HG03521 (cell line): ENCODE measurements at regions not wholly inside any gene's neighbourhood (a gene's known extent, or its start where the extent isn't known, plus 50 kb on each side); places are given as distances from the start of the nearest gene placed in this dataset.

Experiments
- ATAC-seq: cut with Tn5 transposase; IDR thresholded peaks from one replicate; pipeline ENCODE4 v1.9.1; 2021; ENCODE audit warnings: mild to moderate bottlenecking, moderate library complexity; ENCODE audit not compliant: unreplicated experiment

- no peak for ATAC-seq
Measured at GRCh38 chr4:19455196-19455595, 796.5 kb upstream of the SLIT2 start.

GRCh38 chr4:19438233-19438632 lies 813.5 kb upstream of the SLIT2 start:
- ATAC-seq = no peak

GRCh38 chr4:19437008-19437407 lies 814.7 kb upstream of the SLIT2 start:
- no peak for ATAC-seq

GRCh38 chr4:19429684-19430083 lies 822.0 kb upstream of the SLIT2 start:
- no peak for ATAC-seq

DNA sequence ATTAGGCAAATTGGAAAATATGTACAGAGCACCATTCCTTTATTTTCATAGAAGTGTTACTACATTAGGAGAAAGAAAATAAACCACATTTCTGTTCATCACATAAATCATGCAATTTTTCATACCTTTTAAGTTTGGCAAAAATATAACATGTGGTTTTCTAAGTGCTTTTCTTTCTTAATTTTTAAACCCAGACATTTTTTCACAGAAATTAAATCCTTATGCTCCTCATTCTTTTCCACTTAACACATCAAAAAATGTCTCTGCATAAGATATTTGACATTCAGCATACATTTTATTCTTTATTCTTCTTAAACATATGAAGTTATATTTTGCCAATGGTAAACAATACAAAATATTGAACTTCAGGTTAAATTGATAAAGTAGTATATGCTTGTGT lies 826.6 kb upstream of the SLIT2 start:
- ATAC-seq = no peak

DNA sequence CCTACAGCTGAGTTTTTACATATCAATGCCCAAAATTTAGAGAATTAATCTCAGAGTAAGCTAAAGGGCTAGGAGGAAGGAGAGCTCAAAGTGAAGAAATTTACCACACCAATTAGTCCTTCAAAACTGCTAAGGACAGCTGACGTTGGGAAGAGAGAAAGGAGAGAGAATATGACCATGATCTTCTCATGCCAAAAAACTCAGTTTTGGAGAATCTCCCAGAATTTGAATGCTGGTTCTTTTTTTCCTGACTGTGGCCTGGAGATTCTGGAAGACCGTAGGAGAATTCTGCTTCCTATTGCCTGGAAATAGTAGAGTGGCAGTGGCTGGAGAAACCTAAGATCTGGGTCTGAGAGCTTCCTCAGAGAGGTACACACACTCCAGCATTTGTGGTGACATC lies 834.4 kb upstream of the SLIT2 start:
- ATAC-seq = no peak

- no peak for ATAC-seq
Measured at GRCh38 chr4:19416146-19416545, 835.6 kb upstream of the SLIT2 start.

GRCh38 chr4:19408490-19408889 lies 843.2 kb upstream of the SLIT2 start:
- ATAC-seq = no peak

DNA sequence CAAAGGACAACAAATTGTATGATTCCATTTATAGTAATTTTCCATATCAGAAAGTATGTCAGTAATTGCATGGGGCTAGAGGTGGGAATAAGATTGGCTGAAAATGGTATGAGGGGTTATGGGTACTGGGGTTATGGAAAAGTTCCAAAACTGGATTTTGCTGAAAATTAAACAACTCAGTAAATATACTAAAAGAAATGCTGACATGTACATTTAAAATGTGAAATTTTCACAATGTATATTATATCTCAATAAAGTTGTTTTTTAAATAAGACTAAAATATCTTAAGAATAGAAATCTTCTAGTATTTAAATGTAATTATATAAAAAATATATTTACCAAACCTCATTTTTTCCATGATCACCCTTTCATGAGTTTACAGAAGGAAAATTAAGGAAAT lies 844.9 kb upstream of the SLIT2 start:
- no peak for ATAC-seq

DNA sequence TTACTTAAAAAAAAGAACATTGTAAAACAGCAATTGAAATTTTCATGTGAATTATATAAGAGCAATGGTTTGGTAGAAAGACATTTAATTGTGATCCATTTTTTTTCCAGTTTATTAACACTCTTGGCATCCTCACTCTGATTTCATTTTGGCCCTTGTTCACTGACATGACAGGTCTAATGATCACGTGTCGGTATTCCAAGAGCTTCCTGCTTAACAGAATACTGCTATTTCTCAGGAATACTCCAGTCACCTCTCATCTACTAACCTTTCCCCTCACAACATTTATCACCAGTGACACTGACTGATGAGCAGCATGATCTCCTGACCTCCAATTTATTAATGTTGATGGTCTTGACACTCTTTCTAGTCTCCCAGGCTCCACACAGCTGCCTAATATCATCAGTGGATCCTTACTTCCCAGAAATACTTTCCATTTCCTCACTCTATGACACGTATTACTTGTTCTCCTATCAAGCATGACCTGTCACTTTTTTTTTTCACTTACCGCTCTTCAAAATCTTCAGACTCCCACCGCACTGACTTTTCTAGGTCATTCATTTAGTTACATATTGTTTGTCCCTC lies 847.8 kb upstream of the SLIT2 start:
- ATAC-seq = no peak

DNA sequence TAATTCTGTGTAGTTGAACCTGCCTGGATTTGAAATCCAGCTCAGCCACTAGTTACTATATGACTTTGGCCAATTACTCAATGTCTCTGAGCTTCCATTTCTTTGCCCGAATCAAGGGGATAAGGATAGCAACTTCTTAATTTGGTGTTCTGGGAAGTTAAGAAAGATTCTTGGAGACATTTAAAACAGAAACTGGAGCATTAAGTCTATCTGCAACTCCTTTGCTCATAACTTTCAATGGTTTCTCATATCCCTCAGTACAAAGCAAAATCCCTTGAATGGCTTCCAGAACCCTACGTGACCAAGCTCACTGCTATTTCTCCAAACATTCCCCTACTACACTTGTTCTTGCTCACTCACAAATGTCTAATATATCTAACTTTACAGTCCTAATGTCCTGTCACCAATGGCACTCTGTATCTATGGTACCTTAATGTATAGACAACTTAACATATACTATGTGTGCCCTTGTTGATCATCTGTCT lies 849.1 kb upstream of the SLIT2 start:
- no peak for ATAC-seq

DNA sequence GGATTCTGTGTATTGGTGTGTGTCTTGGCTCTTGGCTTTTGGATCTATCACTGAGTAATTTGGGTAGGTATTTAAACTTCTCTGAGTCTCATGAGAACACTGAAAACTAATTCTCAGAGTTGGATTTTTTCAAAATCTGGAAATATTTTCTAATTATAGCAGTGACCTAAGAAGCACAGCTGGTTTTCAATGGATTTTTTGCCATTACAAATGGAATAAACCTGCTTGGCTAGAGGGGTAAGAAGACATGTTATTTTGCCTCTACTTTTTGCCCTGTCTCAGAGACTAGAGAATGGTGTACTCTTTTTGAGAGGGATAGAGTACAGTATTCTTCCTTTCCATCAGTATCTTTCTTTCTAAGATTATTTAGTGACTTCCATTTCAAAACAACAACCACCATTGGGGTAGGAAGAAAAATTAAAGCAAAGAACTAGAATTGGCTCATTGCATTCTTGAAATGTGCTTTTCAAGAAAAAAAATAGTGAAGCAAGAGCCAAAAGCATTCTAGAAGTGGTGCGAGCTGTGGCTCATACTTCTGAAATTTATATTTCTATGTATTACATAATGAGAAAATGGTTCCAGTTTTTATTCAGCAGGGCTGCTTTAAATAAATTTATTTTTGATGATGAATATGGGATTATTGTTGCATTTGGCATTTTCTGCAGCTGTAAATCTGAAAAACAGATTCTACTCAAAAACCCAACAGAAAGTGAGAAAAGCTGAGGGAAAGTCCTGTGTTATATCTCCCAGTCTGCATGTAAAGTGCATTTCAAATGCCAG lies 850.2 kb upstream of the SLIT2 start:
- ATAC-seq = no peak

DNA sequence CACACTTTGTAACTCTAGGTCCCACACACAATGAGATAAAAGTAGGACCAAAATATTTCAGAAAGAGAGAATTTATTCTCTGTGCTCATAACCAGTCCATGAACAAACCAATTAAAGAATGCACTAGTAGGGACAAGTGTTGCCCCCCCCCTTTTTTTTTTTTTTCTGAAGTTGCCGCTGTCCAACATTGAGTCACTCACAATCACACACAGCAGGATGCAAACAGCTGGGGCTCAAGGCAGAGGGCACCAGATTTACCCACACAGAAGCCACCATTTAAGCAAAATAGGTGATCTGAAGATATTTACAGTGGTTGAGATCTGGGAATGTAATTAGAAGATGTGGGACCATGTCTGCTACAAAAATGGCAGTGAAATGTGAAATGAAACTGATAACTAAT lies 850.9 kb upstream of the SLIT2 start:
- ATAC-seq = no peak

- ATAC-seq = no peak
Measured at GRCh38 chr4:19399001-19399400, 852.7 kb upstream of the SLIT2 start.

DNA sequence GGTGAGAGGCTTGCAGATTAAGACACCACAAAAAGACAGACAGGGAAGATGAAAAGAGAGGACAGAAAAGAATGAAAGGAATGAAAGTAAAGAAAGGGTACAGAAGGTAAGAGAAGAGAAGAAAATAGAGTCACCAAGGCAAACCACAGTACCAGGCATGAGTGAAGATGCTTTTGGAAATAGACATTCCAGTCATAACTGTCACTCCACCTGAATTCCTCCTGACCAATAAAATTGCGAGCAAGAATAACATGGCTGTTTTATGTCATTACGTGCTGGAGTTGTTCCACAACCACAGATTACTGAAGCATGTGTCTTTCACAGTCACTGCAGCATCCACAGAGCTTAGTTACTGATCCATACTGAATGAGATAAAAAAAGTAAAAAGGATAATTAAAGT lies 864.9 kb upstream of the SLIT2 start:
- ATAC-seq = no peak

- no peak for ATAC-seq
Measured at GRCh38 chr4:19382993-19383756, 868.5 kb upstream of the SLIT2 start.

GRCh38 chr4:19381068-19381467 lies 870.6 kb upstream of the SLIT2 start:
- ATAC-seq = no peak

DNA sequence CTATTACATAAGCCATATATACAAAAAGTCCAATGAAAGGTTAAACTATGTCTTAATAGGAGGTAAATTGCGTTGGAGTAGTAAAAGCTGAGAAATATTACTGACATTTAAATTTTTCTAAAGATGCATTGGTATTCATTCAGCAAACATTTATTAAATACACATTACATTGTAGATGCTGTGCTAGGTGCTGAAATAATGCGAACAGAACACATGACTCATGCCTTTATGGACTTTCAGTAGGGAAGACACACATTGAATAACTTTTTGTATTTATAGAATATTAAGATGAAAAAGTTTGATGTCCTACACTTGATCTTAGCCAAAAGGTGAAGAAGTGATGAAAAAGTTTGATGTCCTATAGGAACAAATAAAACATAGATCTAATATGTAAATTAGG lies 871.1 kb upstream of the SLIT2 start:
- ATAC-seq = no peak

GRCh38 chr4:19379191-19379708 lies 872.5 kb upstream of the SLIT2 start:
- no peak for ATAC-seq

DNA sequence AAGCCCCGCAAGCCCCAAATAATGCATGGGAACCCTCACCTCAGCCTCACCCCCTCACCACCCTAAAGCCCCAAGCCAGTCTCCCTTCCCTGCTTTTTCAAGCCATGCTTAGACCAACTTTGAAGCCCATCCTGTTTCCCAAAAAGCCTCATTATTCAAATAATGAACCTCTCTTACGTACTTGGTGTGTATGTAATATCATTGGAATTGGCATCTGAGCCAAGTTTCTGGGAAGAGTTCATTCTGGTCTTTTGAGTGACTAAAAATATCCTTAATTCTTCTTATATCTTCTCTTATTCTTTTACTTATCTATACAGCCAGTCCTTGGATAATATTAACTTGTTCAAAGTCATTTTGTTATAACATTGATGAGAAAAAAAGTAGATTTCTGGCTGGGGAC lies 875.8 kb upstream of the SLIT2 start:
- no peak for ATAC-seq

GRCh38 chr4:19375136-19375804 lies 876.4 kb upstream of the SLIT2 start:
- no peak for ATAC-seq
